ENCODE measurements at regions not wholly inside any gene's neighbourhood (a gene's known extent, or its start where the extent isn't known, plus 50 kb on each side); places are given as distances from the start of the nearest gene placed in this dataset.
"Not testable (repeated sequence)": the region's sequence is repeated elsewhere in the genome, so short reads cannot be mapped to it uniquely, and the experiment has no call there.

GRCh38 chr14:23881282-23881681, 72.3 kb upstream of the DHRS4 start:
- Mint-ChIP-seq H3K4me3 (no peak overlapping the region), H3K36me3 (no peaks in the 10 kb centered on the region), H3K9me3 (peaks cover 1% of the 10 kb centered on the region), H3K27me3 (peaks cover 24% of the 10 kb centered on the region), H3K27ac (no peak overlapping the region), H3K4me1 (no peaks in the 10 kb centered on the region)
- POLR2A ChIA-PET = no interaction called here
- ATAC-seq (ENCODE audit: low read depth) (no peak), DNase-seq (no peak)

GRCh38 chr14:23883684-23884540, 69.7 kb upstream of the DHRS4 start:
- Mint-ChIP-seq H3K4me3 (no peak overlapping the region), H3K4me1 (no peaks in the 10 kb centered on the region), H3K9me3 (peaks cover 3% of the 10 kb centered on the region), H3K27me3 (peaks cover 30% of the 10 kb centered on the region), H3K36me3 (no peaks in the 10 kb centered on the region), H3K27ac (no peak overlapping the region)
- POLR2A ChIA-PET = no interaction called here
- no peak for DNase-seq
- ATAC-seq (ENCODE audit: low read depth) = no peak

- H3K4me3 Mint-ChIP-seq = no peak overlapping the region
- ATAC-seq (ENCODE audit: low read depth) = no peak
- no peak for DNase-seq
- POLR2A ChIA-PET = no interaction called here
- peaks cover 2% of the 10 kb centered on the region for H3K9me3 Mint-ChIP-seq
- H3K36me3 Mint-ChIP-seq = no peaks in the 10 kb centered on the region
- H3K4me1 Mint-ChIP-seq = no peaks in the 10 kb centered on the region
- H3K27me3 Mint-ChIP-seq = peaks cover 27% of the 10 kb centered on the region
- H3K27ac Mint-ChIP-seq = no peak overlapping the region
Measured at GRCh38 chr14:23884541-23884904, 69.0 kb upstream of the DHRS4 start.

- Mint-ChIP-seq H3K4me1 (no peaks in the 10 kb centered on the region), H3K27ac (no peak overlapping the region), H3K4me3 (no peak overlapping the region), H3K9me3 (peaks cover 2% of the 10 kb centered on the region), H3K27me3 (peaks cover 27% of the 10 kb centered on the region), H3K36me3 (no peaks in the 10 kb centered on the region)
- DNase-seq (no peak), ATAC-seq (ENCODE audit: low read depth) (no peak)
- POLR2A ChIA-PET = no interaction called here
Measured at GRCh38 chr14:23887536-23887935, 66.0 kb upstream of the DHRS4 start.

- H3K27ac Mint-ChIP-seq; H3K4me1 Mint-ChIP-seq; ATAC-seq (ENCODE audit: low read depth); POLR2A ChIA-PET; H3K4me3 Mint-ChIP-seq; DNase-seq; H3K36me3 Mint-ChIP-seq; H3K9me3 Mint-ChIP-seq: not testable (repeated sequence)
- H3K27me3 Mint-ChIP-seq = peaks cover 19% of the 10 kb centered on the region
Measured at GRCh38 chr14:23891717-23892116, 61.9 kb upstream of the DHRS4 start.

GRCh38 chr14:23892289-23892688, 61.3 kb upstream of the DHRS4 start:
- POLR2A ChIA-PET; ATAC-seq (ENCODE audit: low read depth); H3K27ac Mint-ChIP-seq; H3K36me3 Mint-ChIP-seq; H3K4me1 Mint-ChIP-seq; H3K4me3 Mint-ChIP-seq; DNase-seq; H3K9me3 Mint-ChIP-seq: not testable (repeated sequence)
- peaks cover 17% of the 10 kb centered on the region for H3K27me3 Mint-ChIP-seq

- POLR2A ChIA-PET = no interaction called here
- ATAC-seq (ENCODE audit: low read depth) = no peak
- no peaks in the 10 kb centered on the region for H3K9me3 Mint-ChIP-seq
- no peak overlapping the region for H3K4me3 Mint-ChIP-seq
- H3K27ac Mint-ChIP-seq = no peak overlapping the region
- peaks cover 8% of the 10 kb centered on the region for H3K27me3 Mint-ChIP-seq
- H3K4me1 Mint-ChIP-seq = no peaks in the 10 kb centered on the region
- no peaks in the 10 kb centered on the region for H3K36me3 Mint-ChIP-seq
- DNase-seq = no peak
Measured at GRCh38 chr14:23894362-23895052, 59.1 kb upstream of the DHRS4 start.

- POLR2A ChIA-PET = no interaction called here
- no peak for ATAC-seq (ENCODE audit: low read depth)
- H3K4me1 Mint-ChIP-seq = no peaks in the 10 kb centered on the region
- no peak for DNase-seq
- no peak overlapping the region for H3K27ac Mint-ChIP-seq
- no peaks in the 10 kb centered on the region for H3K9me3 Mint-ChIP-seq
- H3K4me3 Mint-ChIP-seq = no peak overlapping the region
- peaks cover 8% of the 10 kb centered on the region for H3K27me3 Mint-ChIP-seq
- no peaks in the 10 kb centered on the region for H3K36me3 Mint-ChIP-seq
Measured at GRCh38 chr14:23895053-23895419, 58.5 kb upstream of the DHRS4 start.

GRCh38 chr14:23895480-23895879, 58.1 kb upstream of the DHRS4 start:
- POLR2A ChIA-PET = no interaction called here
- peaks cover 8% of the 10 kb centered on the region for H3K27me3 Mint-ChIP-seq
- H3K4me3 Mint-ChIP-seq = no peak overlapping the region
- ATAC-seq (ENCODE audit: low read depth) (no peak), DNase-seq (no peak)
- H3K9me3 Mint-ChIP-seq = no peaks in the 10 kb centered on the region
- H3K4me1 Mint-ChIP-seq = no peaks in the 10 kb centered on the region
- H3K36me3 Mint-ChIP-seq = no peaks in the 10 kb centered on the region
- no peak overlapping the region for H3K27ac Mint-ChIP-seq

GRCh38 chr14:23896609-23897153, 56.9 kb upstream of the DHRS4 start:
- no peaks in the 10 kb centered on the region for H3K4me1 Mint-ChIP-seq
- no peak for DNase-seq
- no peak for ATAC-seq (ENCODE audit: low read depth)
- POLR2A ChIA-PET = no interaction called here
- H3K36me3 Mint-ChIP-seq = no peaks in the 10 kb centered on the region
- H3K9me3 Mint-ChIP-seq = no peaks in the 10 kb centered on the region
- H3K4me3 Mint-ChIP-seq = no peak overlapping the region
- H3K27me3 Mint-ChIP-seq = peaks cover 13% of the 10 kb centered on the region
- no peak overlapping the region for H3K27ac Mint-ChIP-seq

GRCh38 chr14:23897291-23897690, 56.3 kb upstream of the DHRS4 start:
- ATAC-seq (ENCODE audit: low read depth); DNase-seq; POLR2A ChIA-PET; H3K9me3 Mint-ChIP-seq; H3K4me1 Mint-ChIP-seq; H3K36me3 Mint-ChIP-seq; H3K4me3 Mint-ChIP-seq; H3K27ac Mint-ChIP-seq: not testable (repeated sequence)
- peaks cover 13% of the 10 kb centered on the region for H3K27me3 Mint-ChIP-seq

GRCh38 chr14:23898359-23898758, 55.2 kb upstream of the DHRS4 start:
- H3K9me3 Mint-ChIP-seq; DNase-seq; H3K4me3 Mint-ChIP-seq; H3K27ac Mint-ChIP-seq; POLR2A ChIA-PET; H3K36me3 Mint-ChIP-seq; H3K4me1 Mint-ChIP-seq; ATAC-seq (ENCODE audit: low read depth): not testable (repeated sequence)
- peaks cover 13% of the 10 kb centered on the region for H3K27me3 Mint-ChIP-seq

GRCh38 chr14:23899788-23900187, 53.8 kb upstream of the DHRS4 start:
- Mint-ChIP-seq H3K4me1 (no peaks in the 10 kb centered on the region), H3K36me3 (no peaks in the 10 kb centered on the region), H3K4me3 (no peak overlapping the region), H3K27ac (no peak overlapping the region), H3K27me3 (peaks cover 9% of the 10 kb centered on the region), H3K9me3 (no peaks in the 10 kb centered on the region)
- ATAC-seq (ENCODE audit: low read depth) = no peak
- DNase-seq = no peak
- POLR2A ChIA-PET = no interaction called here

- POLR2A ChIA-PET = no interaction called here
- no peak for DNase-seq
- Mint-ChIP-seq H3K9me3 (no peaks in the 10 kb centered on the region), H3K27ac (no peak overlapping the region), H3K4me3 (no peak overlapping the region), H3K36me3 (no peaks in the 10 kb centered on the region), H3K4me1 (no peaks in the 10 kb centered on the region), H3K27me3 (peaks cover 12% of the 10 kb centered on the region)
- ATAC-seq (ENCODE audit: low read depth) = no peak
Measured at GRCh38 chr14:23903442-23903841, 50.1 kb upstream of the DHRS4 start.

Data from activated naive CD8-positive, alpha-beta T cell treated with anti-CD3 and anti-CD28 coated beads, Interleukin-2, amount 10 ng/mL, durations not matched to agents 7 days and 5 days (primary cell).